Left renal pelvis (tissue), 4 donors: ENCODE measurements at regions not wholly inside any gene's neighbourhood (a gene's known extent, or its start where the extent isn't known, plus 50 kb on each side); places are given as distances from the start of the nearest gene placed in this dataset.
A peak's percentile ranks its signal among the peaks of the same experiment; 100 is the strongest.
"Not testable (repeated sequence)": the region's sequence is repeated elsewhere in the genome, so short reads cannot be mapped to it uniquely, and the experiment has no call there.

ENCODE experiments used
- DNase-seq, 4 donors: peaks; one replicate each; pipeline ENCODE4 v3.0.0-alpha.2; 2013; ENCODE audit warnings: low read depth in 4 of 4, low spot score in 3 of 4

GRCh38 chr5:108481355-108481931 lies 99.5 kb upstream of the FBXL17 start:
- peak in 2 of 4 donors; percentile 2 to 4 for DNase-seq

- DNase-seq = no peak
Observed at GRCh38 chr5:108472237-108472636, 90.3 kb upstream of the FBXL17 start.

GRCh38 chr5:108467563-108467962 lies 85.7 kb upstream of the FBXL17 start:
- no peak for DNase-seq

- DNase-seq = no peak
Observed at GRCh38 chr5:108461628-108462367, 79.9 kb upstream of the FBXL17 start.

DNA sequence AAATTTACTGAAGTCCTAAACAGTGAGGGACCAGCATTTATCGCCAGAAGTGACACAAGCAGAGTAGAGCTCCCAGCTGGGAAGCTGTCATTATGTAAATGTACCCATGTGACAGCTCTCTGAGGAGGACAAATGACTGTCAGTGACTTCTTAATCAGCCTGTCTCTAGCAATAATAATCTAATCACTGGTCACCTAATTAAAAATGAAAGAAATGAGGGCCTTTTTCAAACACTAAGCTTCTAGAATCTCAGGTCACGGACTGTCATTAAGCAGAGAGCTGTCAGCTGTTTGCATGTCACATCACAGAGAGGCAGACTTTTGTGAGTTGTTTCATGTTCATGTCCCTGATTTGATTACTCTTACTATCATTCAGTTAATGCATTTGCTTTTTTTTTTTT lies 77.9 kb upstream of the FBXL17 start:
- DNase-seq = peak; percentile 14 to 19 (median 16)

- no peak for DNase-seq
Observed at GRCh38 chr5:108451269-108451668, 69.4 kb upstream of the FBXL17 start.

- DNase-seq = not testable (repeated sequence)
Observed at GRCh38 chr5:108444130-108444529, 62.2 kb upstream of the FBXL17 start.

DNA sequence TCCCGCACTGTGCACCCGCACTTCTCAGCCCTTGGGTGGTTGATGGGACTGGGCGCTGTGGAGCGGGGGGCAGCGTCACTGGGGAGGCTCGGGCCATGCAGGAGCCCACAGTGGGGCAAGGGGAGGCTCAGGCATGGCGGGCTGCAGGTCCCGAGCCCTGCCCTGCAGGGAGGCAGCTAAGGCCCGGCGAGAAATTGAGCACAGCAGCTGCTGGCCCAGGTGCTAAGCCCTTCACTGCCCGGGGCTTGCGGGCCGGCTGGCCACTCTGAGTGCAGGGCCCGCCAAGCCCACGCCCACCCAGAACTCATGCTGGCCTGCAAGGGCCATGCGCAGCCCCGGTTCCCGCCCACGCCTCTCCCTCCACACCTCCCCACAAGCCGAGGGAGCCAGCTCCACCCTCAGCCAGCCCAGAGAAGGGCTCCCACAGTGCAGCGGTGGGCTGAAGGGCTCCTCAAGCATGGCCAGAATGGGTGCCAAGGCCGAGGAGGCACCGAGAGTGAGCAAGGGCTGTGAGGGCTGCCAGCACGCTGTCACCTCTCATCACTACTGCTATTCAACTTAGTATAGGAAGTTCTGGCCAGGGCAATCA lies 60.3 kb upstream of the FBXL17 start:
- not testable (repeated sequence) for DNase-seq

DNA sequence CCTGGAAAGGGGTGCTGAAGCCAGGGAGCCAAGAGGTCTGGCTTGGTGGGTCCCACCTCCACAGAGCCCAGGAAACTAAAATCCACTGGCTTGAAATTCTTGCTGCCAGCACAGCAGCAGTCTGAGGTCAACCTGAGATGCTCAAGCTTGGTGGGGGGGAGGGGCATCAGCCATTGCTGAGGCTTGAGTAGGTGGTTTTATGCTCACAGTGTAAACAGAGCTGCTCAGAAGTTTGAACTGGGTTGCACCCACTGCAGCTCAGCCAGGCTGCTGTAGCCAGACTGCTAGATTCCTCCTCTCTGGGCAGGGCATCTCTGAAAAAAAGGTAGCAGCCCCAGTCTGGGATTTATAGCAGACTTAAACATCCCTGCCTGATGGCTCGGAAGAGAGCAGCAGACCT lies 55.5 kb upstream of the FBXL17 start:
- no peak for DNase-seq

GRCh38 chr5:108436696-108437095 lies 54.8 kb upstream of the FBXL17 start:
- DNase-seq = no peak

DNA sequence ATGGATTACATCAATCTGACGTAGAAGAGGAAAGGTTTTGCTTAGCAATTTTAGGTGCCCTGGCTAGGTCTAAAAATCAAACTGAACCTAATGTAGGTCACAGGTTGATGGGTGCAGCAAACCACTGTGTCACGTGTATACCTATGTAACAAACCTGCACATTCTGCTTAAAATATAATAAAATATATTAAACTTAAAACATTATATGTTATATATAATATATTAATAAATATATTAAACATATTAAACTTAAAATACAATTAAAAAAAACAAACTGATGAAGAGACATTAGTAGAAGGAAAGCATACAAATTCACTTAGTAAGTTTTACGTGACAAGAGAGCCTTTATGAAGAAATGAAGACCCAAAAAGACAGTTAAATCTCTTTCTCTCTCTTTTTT lies 51.7 kb upstream of the FBXL17 start:
- DNase-seq = no peak

- no peak for DNase-seq
Observed at GRCh38 chr5:108432024-108432423, 50.1 kb upstream of the FBXL17 start.
